ENCODE measurements at regions not wholly inside any gene's neighbourhood (a gene's known extent, or its start where the extent isn't known, plus 50 kb on each side); places are given as distances from the start of the nearest gene placed in this dataset.
A peak's percentile ranks its signal among the peaks of the same experiment; 100 is the strongest.

- DNase-seq, result no peak
Observed at GRCh38 chrX:35858361-35858760, 60.2 kb downstream of the MAGEB16 start.

GRCh38 chrX:35858906-35859305, 60.6 kb upstream of the CFAP47 start:
- DNase-seq, result no peak

- peak; percentile 35 to 71 (median 54) for DNase-seq
Observed at GRCh38 chrX:35868501-35868900, 51.0 kb upstream of the CFAP47 start.

Measured in suppressor macrophage (primary cell).